Nephron progenitor cell (in vitro differentiated cells): ENCODE measurements at regions not wholly inside any gene's neighbourhood (a gene's known extent, or its start where the extent isn't known, plus 50 kb on each side); places are given as distances from the start of the nearest gene placed in this dataset.
A peak's percentile ranks its signal among the peaks of the same experiment; 100 is the strongest.

ENCODE experiments used
- DNase-seq: peaks from one replicate; pipeline ENCODE4 v3.0.0; 2021
- H3K27ac Mint-ChIP-seq: 2 replicates; pipeline ENCODE4 v1.8.0; 2021; ENCODE audit warnings: mild to moderate bottlenecking, moderate library complexity, mixed read lengths
- H3K27me3 Mint-ChIP-seq: 2 replicates; pipeline ENCODE4 v1.8.0; 2021; ENCODE audit warnings: mild to moderate bottlenecking, low read depth, mixed read lengths; ENCODE audit not compliant: poor library complexity
- H3K36me3 Mint-ChIP-seq: 2 replicates; pipeline ENCODE4 v1.8.0; 2021; ENCODE audit warnings: low read depth, mixed read lengths
- H3K4me1 Mint-ChIP-seq: 2 replicates; pipeline ENCODE4 v1.8.0; 2021; ENCODE audit warnings: mixed read lengths
- H3K4me3 Mint-ChIP-seq: 2 replicates; pipeline ENCODE4 v1.8.0; 2021; ENCODE audit warnings: mild to moderate bottlenecking, moderate library complexity, mixed read lengths
- H3K9me3 Mint-ChIP-seq: 2 replicates; pipeline ENCODE4 v1.8.0; 2021; ENCODE audit warnings: mild to moderate bottlenecking, moderate library complexity, mixed read lengths
- CTCF ChIP-seq: fragments of 200-600 bp; sonication (generic); IDR thresholded peaks from 2 replicates; pipeline ENCODE4 v1.5.0; 2021; ENCODE audit warnings: antibody characterized with exemption

- H3K4me1 Mint-ChIP-seq, result peaks cover 66% of the 10 kb centered on the region
- DNase-seq, result no peak
- H3K4me3 Mint-ChIP-seq, result no peak overlapping the region
- no peak overlapping the region for H3K27ac Mint-ChIP-seq
- no peaks in the 10 kb centered on the region for H3K9me3 Mint-ChIP-seq
- H3K36me3 Mint-ChIP-seq, result no peaks in the 10 kb centered on the region
- TF ChIP-seq CTCF, result no peak
- H3K27me3 Mint-ChIP-seq, result peaks cover 9% of the 10 kb centered on the region
Measured at GRCh38 chr10:121339114-121339513, 259.1 kb downstream of the FGFR2 start.

DNA sequence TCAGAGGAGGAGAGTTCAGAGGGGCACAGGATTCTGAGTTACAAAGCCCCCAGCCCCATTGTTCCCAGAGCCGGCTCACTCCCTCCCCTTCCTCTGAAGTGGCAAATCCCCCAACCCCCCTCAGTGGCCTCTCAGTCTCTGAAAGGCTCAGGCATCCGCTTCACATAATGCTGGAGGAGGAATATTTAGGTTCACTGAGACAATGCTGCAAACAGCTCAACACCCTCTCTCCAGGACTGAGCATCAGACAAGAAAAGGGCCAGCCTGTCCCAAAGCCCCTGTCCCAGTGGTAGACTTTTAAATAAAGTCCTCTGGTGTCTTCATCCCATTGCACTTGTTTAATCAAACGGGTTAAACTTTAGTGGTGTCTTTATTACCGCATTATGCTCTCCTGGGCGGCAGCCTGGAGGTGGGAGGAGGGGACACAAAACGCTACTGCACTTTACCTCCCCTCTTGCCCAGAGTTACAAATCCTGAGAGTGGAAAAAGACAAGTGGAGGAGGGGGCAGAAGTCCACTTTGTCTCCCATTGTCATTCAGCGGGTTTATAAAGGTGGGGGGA, 257.9 kb downstream of the FGFR2 start:
- no peaks in the 10 kb centered on the region for H3K9me3 Mint-ChIP-seq

DNA sequence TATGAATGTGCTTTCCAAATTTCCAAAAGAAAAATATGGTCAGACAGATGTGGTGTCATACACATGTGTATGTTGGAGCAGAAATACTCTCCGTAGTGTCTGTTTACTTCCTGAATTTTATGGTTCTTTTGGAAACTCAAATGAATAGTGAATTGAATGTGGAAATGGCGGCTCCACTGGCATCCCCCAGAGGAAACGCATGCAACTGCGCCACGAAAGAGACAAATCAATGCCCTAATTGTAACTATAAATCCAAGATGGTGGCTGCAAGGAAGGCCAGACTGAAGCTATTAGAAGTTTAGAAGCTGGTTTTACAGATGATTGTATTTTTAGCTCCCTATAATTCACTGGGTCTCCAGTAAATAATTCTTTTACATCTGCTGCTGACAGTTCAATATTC, 246.7 kb downstream of the FGFR2 start:
- TF ChIP-seq CTCF, result no peak
- no peak for DNase-seq
- Mint-ChIP-seq H3K4me1 (peaks cover 34% of the 10 kb centered on the region), H3K36me3 (peaks cover 4% of the 10 kb centered on the region), H3K9me3 (peaks cover 21% of the 10 kb centered on the region), H3K4me3 (no peak overlapping the region), H3K27me3 (peaks cover 5% of the 10 kb centered on the region), H3K27ac (no peak overlapping the region)

More for the DNA sequence above, 257.9 kb downstream of the FGFR2 start:
- Mint-ChIP-seq H3K36me3 (no peaks in the 10 kb centered on the region), H3K27me3 (peaks cover 9% of the 10 kb centered on the region), H3K27ac (peak overlapping the region; percentile 42), H3K4me3 (peak overlapping the region; percentile 72), H3K4me1 (peaks cover 72% of the 10 kb centered on the region)
- TF ChIP-seq CTCF, result no peak
- peak; percentile 24 for DNase-seq

GRCh38 chr10:121352231-121352855, 245.9 kb downstream of the FGFR2 start:
- Mint-ChIP-seq H3K27me3 (peaks cover 5% of the 10 kb centered on the region), H3K4me1 (peaks cover 42% of the 10 kb centered on the region), H3K9me3 (peaks cover 26% of the 10 kb centered on the region), H3K27ac (no peak overlapping the region), H3K4me3 (no peak overlapping the region), H3K36me3 (peaks cover 4% of the 10 kb centered on the region)
- no peak for TF ChIP-seq CTCF
- no peak for DNase-seq

GRCh38 chr10:121355161-121355560, 243.1 kb downstream of the FGFR2 start:
- H3K27me3 Mint-ChIP-seq, result peaks cover 5% of the 10 kb centered on the region
- H3K36me3 Mint-ChIP-seq, result peaks cover 4% of the 10 kb centered on the region
- H3K4me3 Mint-ChIP-seq, result no peak overlapping the region

More at GRCh38 chr10:121355161-121355560, 243.1 kb downstream of the FGFR2 start:
- Mint-ChIP-seq H3K9me3 (peaks cover 23% of the 10 kb centered on the region), H3K27ac (no peak overlapping the region), H3K4me1 (peaks cover 55% of the 10 kb centered on the region)
- no peak for TF ChIP-seq CTCF
- DNase-seq, result no peak
